Fibroblast of peridontal ligament (primary cell): ENCODE measurements at regions not wholly inside any gene's neighbourhood (a gene's known extent, or its start where the extent isn't known, plus 50 kb on each side); places are given as distances from the start of the nearest gene placed in this dataset.
A peak's percentile ranks its signal among the peaks of the same experiment; 100 is the strongest.
"Not testable (repeated sequence)": the region's sequence is repeated elsewhere in the genome, so short reads cannot be mapped to it uniquely, and the experiment has no call there.

Experiments used
- DNase-seq: peaks from one replicate; pipeline ENCODE4 v3.0.0-alpha.2; 2010; ENCODE audit errors: extremely low read depth

- no peak for DNase-seq
These were observed 59.2 kb downstream of the IL12A start for GRCh38 chr3:160047876-160048275.

- no peak for DNase-seq
These were observed 60.4 kb downstream of the IL12A start for GRCh38 chr3:160049038-160049437.

- DNase-seq: no peak
These were observed 60.9 kb downstream of the IL12A start for GRCh38 chr3:160049565-160049964.

GRCh38 chr3:160049988-160050387, 61.4 kb downstream of the IL12A start:
- no peak for DNase-seq

- peak; percentile 29 for DNase-seq
These were observed 63.9 kb downstream of the IL12A start for GRCh38 chr3:160052385-160053047.

GRCh38 chr3:160053048-160053391, 64.4 kb downstream of the IL12A start:
- no peak for DNase-seq

GRCh38 chr3:160054862-160055261, 66.2 kb downstream of the IL12A start:
- DNase-seq: not testable (repeated sequence)

- DNase-seq: no peak
These were observed 67.0 kb downstream of the IL12A start for GRCh38 chr3:160055659-160056058.

GRCh38 chr3:160057331-160057730, 68.7 kb downstream of the IL12A start:
- no peak for DNase-seq

- DNase-seq: no peak
These were observed 71.9 kb downstream of the IL12A start for GRCh38 chr3:160060409-160061027.

- DNase-seq: no peak
These were observed 72.9 kb downstream of the IL12A start for GRCh38 chr3:160061525-160061924.

- DNase-seq: no peak
These were observed 76.6 kb downstream of the IL12A start for GRCh38 chr3:160065282-160065681.

GRCh38 chr3:160065786-160066185, 77.2 kb downstream of the IL12A start:
- DNase-seq: no peak

GRCh38 chr3:160069986-160070385, 81.4 kb downstream of the IL12A start:
- no peak for DNase-seq

GRCh38 chr3:160076519-160076918, 87.9 kb downstream of the IL12A start:
- no peak for DNase-seq

- DNase-seq: no peak
These were observed 89.9 kb downstream of the IL12A start for GRCh38 chr3:160078533-160078932.

- DNase-seq: no peak
These were observed 93.4 kb downstream of the IL12A start for GRCh38 chr3:160081958-160082533.

- DNase-seq: no peak
These were observed 96.4 kb downstream of the IL12A start for GRCh38 chr3:160084998-160085397.

GRCh38 chr3:160088492-160089137, 100.0 kb downstream of the IL12A start:
- no peak for DNase-seq

GRCh38 chr3:160090653-160091052, 102.0 kb downstream of the IL12A start:
- DNase-seq: no peak

GRCh38 chr3:160091441-160091840, 102.8 kb downstream of the IL12A start:
- no peak for DNase-seq

- DNase-seq: no peak
These were observed 104.1 kb downstream of the IL12A start for GRCh38 chr3:160092760-160093159.

GRCh38 chr3:160094562-160094961, 105.9 kb downstream of the IL12A start:
- DNase-seq: no peak
